ENCODE measurements at regions not wholly inside any gene's neighbourhood (a gene's known extent, or its start where the extent isn't known, plus 50 kb on each side); places are given as distances from the start of the nearest gene placed in this dataset.

DNA sequence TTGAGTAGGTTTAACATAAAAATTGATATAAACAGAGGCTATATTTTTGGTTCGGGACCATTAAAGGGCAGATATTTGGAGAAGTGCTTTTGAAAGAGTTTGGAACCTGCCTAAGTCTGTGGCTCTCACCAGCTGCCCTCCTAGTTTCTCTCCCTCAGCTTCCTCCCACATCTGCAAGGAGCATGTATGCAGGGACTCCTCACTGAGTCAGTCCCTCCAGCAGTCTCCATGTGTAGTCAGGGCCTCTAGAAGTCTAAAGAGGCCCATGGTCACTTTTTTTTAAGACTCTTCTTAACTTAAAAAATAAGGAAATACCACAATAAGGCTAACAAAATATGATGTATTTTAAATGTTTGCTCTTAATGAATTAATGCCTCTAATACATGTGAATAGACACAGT is 220.0 kb upstream of the TANK start:
- no peak overlapping the region for H3K27ac ChIP-seq (ENCODE audit: insufficient read depth in 1 of 2, low read depth in 1 of 2, low read length in 2 of 2, poor library complexity in 1 of 2, severe bottlenecking in 2 of 2)
- no peak overlapping the region for H3K4me3 ChIP-seq (ENCODE audit: control insufficient read depth in 1 of 7, extremely low read depth in 1 of 7, insufficient read depth in 4 of 7, low read depth in 2 of 7, low read length in 6 of 7)
- POLR2A ChIA-PET, result no interaction called here
- no peaks in the 10 kb centered on the region for H3K4me1 ChIP-seq (ENCODE audit: control extremely low read depth in 1 of 4, control insufficient read depth in 4 of 4, insufficient read depth in 4 of 4, low read length in 3 of 4)
- DNase-seq, result no peak
- no CpG with 5 or more reads among the region's 1 CpG for WGBS (ENCODE audit: insufficient coverage)
- H3K36me3 ChIP-seq (ENCODE audit: control insufficient read depth in 4 of 4, insufficient read depth in 4 of 4, low read length in 3 of 4), result no peaks in the 10 kb centered on the region
- H3K27me3 ChIP-seq (replicated peaks in 2 of 5; ENCODE audit: control insufficient read depth in 4 of 5, insufficient read depth in 5 of 5, low read length in 4 of 5), result no peaks in the 10 kb centered on the region
- no peaks in the 10 kb centered on the region for H3K9me3 ChIP-seq (ENCODE audit: control extremely low read depth in 1 of 5, control insufficient read depth in 4 of 5, insufficient read depth in 2 of 5, low read depth in 1 of 5, low read length in 4 of 5)
- CTCF ChIA-PET, result no interaction called here

GRCh38 chr2:160940699-160941098 is 219.5 kb upstream of the TANK start:
- 89% methylated on average over 1 of the region's 2 CpGs for WGBS (ENCODE audit: insufficient coverage)
- Histone ChIP-seq H3K36me3 (ENCODE audit: control insufficient read depth in 4 of 4, insufficient read depth in 4 of 4, low read length in 3 of 4) (no peaks in the 10 kb centered on the region), H3K4me3 (ENCODE audit: control insufficient read depth in 1 of 7, extremely low read depth in 1 of 7, insufficient read depth in 4 of 7, low read depth in 2 of 7, low read length in 6 of 7) (no peak overlapping the region), H3K9me3 (ENCODE audit: control extremely low read depth in 1 of 5, control insufficient read depth in 4 of 5, insufficient read depth in 2 of 5, low read depth in 1 of 5, low read length in 4 of 5) (no peaks in the 10 kb centered on the region), H3K27me3 (replicated peaks in 2 of 5; ENCODE audit: control insufficient read depth in 4 of 5, insufficient read depth in 5 of 5, low read length in 4 of 5) (no peaks in the 10 kb centered on the region), H3K27ac (ENCODE audit: insufficient read depth in 1 of 2, low read depth in 1 of 2, low read length in 2 of 2, poor library complexity in 1 of 2, severe bottlenecking in 2 of 2) (no peak overlapping the region), H3K4me1 (ENCODE audit: control extremely low read depth in 1 of 4, control insufficient read depth in 4 of 4, insufficient read depth in 4 of 4, low read length in 3 of 4) (no peaks in the 10 kb centered on the region)
- POLR2A ChIA-PET, result no interaction called here
- CTCF ChIA-PET, result no interaction called here
- DNase-seq, result no peak

DNA sequence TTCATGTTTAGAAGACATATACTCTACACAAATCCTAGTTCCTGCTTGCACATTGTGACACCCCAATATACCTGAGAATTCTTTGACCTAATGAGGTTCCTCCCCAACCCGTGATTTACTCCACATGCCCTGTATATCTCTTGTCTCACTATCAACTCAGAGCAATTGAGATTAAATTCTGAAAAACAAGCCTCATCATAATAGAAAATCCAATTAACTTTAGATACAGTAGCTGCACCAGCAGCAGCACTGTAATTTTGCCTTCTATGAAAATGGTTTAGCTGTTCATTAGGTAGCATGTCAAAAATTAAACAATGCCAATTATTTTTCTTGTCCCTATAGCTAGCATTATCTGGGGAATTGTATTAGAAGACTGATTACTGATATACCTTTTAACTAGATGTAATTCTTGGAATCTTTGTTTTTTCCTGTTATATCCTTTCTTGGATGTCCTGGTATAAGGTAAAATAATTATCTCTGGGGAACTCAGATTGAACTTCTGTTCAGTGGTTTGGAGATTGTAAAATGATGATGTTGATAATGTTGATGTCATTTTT is 218.9 kb upstream of the TANK start:
- 90% methylated on average over 1 of the region's 1 CpG for WGBS (ENCODE audit: insufficient coverage)
- H3K4me3 ChIP-seq (ENCODE audit: control insufficient read depth in 1 of 7, extremely low read depth in 1 of 7, insufficient read depth in 4 of 7, low read depth in 2 of 7, low read length in 6 of 7), result no peak overlapping the region
- no peaks in the 10 kb centered on the region for H3K27me3 ChIP-seq (replicated peaks in 2 of 5; ENCODE audit: control insufficient read depth in 4 of 5, insufficient read depth in 5 of 5, low read length in 4 of 5)
- ChIA-PET POLR2A (no interaction called here), CTCF (no interaction called here)
- no peaks in the 10 kb centered on the region for H3K36me3 ChIP-seq (ENCODE audit: control insufficient read depth in 4 of 4, insufficient read depth in 4 of 4, low read length in 3 of 4)
- DNase-seq, result no peak
- no peaks in the 10 kb centered on the region for H3K4me1 ChIP-seq (ENCODE audit: control extremely low read depth in 1 of 4, control insufficient read depth in 4 of 4, insufficient read depth in 4 of 4, low read length in 3 of 4)
- no peaks in the 10 kb centered on the region for H3K9me3 ChIP-seq (ENCODE audit: control extremely low read depth in 1 of 5, control insufficient read depth in 4 of 5, insufficient read depth in 2 of 5, low read depth in 1 of 5, low read length in 4 of 5)
- no peak overlapping the region for H3K27ac ChIP-seq (ENCODE audit: insufficient read depth in 1 of 2, low read depth in 1 of 2, low read length in 2 of 2, poor library complexity in 1 of 2, severe bottlenecking in 2 of 2)

GRCh38 chr2:160942476-160943142 is 217.6 kb upstream of the TANK start:
- 89% methylated on average over 8 of the region's 10 CpGs for WGBS (ENCODE audit: insufficient coverage)
- ChIA-PET CTCF (interaction anchor here (1.2 kb wide), 1 partner anchor 13 kb away, joined by 3 read pairs; no protein-coding TSS in a partner anchor), POLR2A (no interaction called here)
- H3K27me3 ChIP-seq (replicated peaks in 2 of 5; ENCODE audit: control insufficient read depth in 4 of 5, insufficient read depth in 5 of 5, low read length in 4 of 5), result no peaks in the 10 kb centered on the region
- H3K36me3 ChIP-seq (ENCODE audit: control insufficient read depth in 4 of 4, insufficient read depth in 4 of 4, low read length in 3 of 4), result no peaks in the 10 kb centered on the region
- DNase-seq, result no peak
- H3K27ac ChIP-seq (ENCODE audit: insufficient read depth in 1 of 2, low read depth in 1 of 2, low read length in 2 of 2, poor library complexity in 1 of 2, severe bottlenecking in 2 of 2), result no peak overlapping the region
- no peaks in the 10 kb centered on the region for H3K9me3 ChIP-seq (ENCODE audit: control extremely low read depth in 1 of 5, control insufficient read depth in 4 of 5, insufficient read depth in 2 of 5, low read depth in 1 of 5, low read length in 4 of 5)
- H3K4me1 ChIP-seq (ENCODE audit: control extremely low read depth in 1 of 4, control insufficient read depth in 4 of 4, insufficient read depth in 4 of 4, low read length in 3 of 4), result no peaks in the 10 kb centered on the region
- no peak overlapping the region for H3K4me3 ChIP-seq (ENCODE audit: control insufficient read depth in 1 of 7, extremely low read depth in 1 of 7, insufficient read depth in 4 of 7, low read depth in 2 of 7, low read length in 6 of 7)

- CTCF ChIA-PET, result interaction anchor here (1.2 kb wide), 1 partner anchor 13 kb away, joined by 3 read pairs; no protein-coding TSS in a partner anchor
- Histone ChIP-seq H3K9me3 (ENCODE audit: control extremely low read depth in 1 of 5, control insufficient read depth in 4 of 5, insufficient read depth in 2 of 5, low read depth in 1 of 5, low read length in 4 of 5) (no peaks in the 10 kb centered on the region), H3K4me1 (ENCODE audit: control extremely low read depth in 1 of 4, control insufficient read depth in 4 of 4, insufficient read depth in 4 of 4, low read length in 3 of 4) (no peaks in the 10 kb centered on the region), H3K36me3 (ENCODE audit: control insufficient read depth in 4 of 4, insufficient read depth in 4 of 4, low read length in 3 of 4) (no peaks in the 10 kb centered on the region), H3K4me3 (ENCODE audit: control insufficient read depth in 1 of 7, extremely low read depth in 1 of 7, insufficient read depth in 4 of 7, low read depth in 2 of 7, low read length in 6 of 7) (no peak overlapping the region), H3K27ac (ENCODE audit: insufficient read depth in 1 of 2, low read depth in 1 of 2, low read length in 2 of 2, poor library complexity in 1 of 2, severe bottlenecking in 2 of 2) (no peak overlapping the region), H3K27me3 (replicated peaks in 2 of 5; ENCODE audit: control insufficient read depth in 4 of 5, insufficient read depth in 5 of 5, low read length in 4 of 5) (no peaks in the 10 kb centered on the region)
- DNase-seq, result no peak
- 100% methylated on average over 2 of the region's 3 CpGs for WGBS (ENCODE audit: insufficient coverage)
- POLR2A ChIA-PET, result no interaction called here
These were observed 216.8 kb upstream of the TANK start for GRCh38 chr2:160943414-160943813.

- Histone ChIP-seq H3K4me1 (ENCODE audit: control extremely low read depth in 1 of 4, control insufficient read depth in 4 of 4, insufficient read depth in 4 of 4, low read length in 3 of 4) (peaks cover 0 to 7% (median 4%) of the 10 kb centered on the region in 4 experiments), H3K9me3 (ENCODE audit: control extremely low read depth in 1 of 5, control insufficient read depth in 4 of 5, insufficient read depth in 2 of 5, low read depth in 1 of 5, low read length in 4 of 5) (no peaks in the 10 kb centered on the region), H3K27me3 (replicated peaks in 2 of 5; ENCODE audit: control insufficient read depth in 4 of 5, insufficient read depth in 5 of 5, low read length in 4 of 5) (no peaks in the 10 kb centered on the region), H3K36me3 (ENCODE audit: control insufficient read depth in 4 of 4, insufficient read depth in 4 of 4, low read length in 3 of 4) (no peaks in the 10 kb centered on the region), H3K27ac (ENCODE audit: insufficient read depth in 1 of 2, low read depth in 1 of 2, low read length in 2 of 2, poor library complexity in 1 of 2, severe bottlenecking in 2 of 2) (no peak overlapping the region), H3K4me3 (ENCODE audit: control insufficient read depth in 1 of 7, extremely low read depth in 1 of 7, insufficient read depth in 4 of 7, low read depth in 2 of 7, low read length in 6 of 7) (no peak overlapping the region)
- POLR2A ChIA-PET, result interaction anchor here (0.5 kb wide), 1 partner anchor 1055 kb away, joined by 5 read pairs; no protein-coding TSS in a partner anchor
- CTCF ChIA-PET, result interaction anchor here (0.8 kb wide), 1 partner anchor 683 kb away, joined by 3 read pairs; no protein-coding TSS in a partner anchor
- 92% methylated on average over 10 of the region's 10 CpGs for WGBS (ENCODE audit: insufficient coverage)
- no peak for DNase-seq
These were observed 207.6 kb upstream of the TANK start for GRCh38 chr2:160952464-160953254.

DNA sequence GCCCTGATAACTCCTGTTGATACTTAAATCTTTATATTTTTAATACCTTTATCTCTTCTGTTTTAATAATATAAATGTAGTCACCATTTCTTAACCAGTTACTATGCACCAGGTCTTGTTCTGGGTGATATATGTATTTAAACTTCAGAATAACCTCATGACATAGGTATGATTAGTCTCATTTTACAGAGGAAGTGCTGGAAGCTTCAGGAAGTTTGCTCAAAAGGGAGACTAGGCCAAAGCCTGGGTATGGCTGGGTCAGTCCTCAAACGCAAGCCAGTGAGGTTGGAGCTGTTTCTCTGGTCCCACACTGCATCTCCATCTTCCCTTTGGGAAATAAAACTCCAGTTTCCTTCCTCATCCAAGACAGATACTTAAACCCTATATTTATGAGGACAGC is 204.7 kb upstream of the TANK start:
- Histone ChIP-seq H3K36me3 (ENCODE audit: control insufficient read depth in 4 of 4, insufficient read depth in 4 of 4, low read length in 3 of 4) (no peaks in the 10 kb centered on the region), H3K4me3 (ENCODE audit: control insufficient read depth in 1 of 7, extremely low read depth in 1 of 7, insufficient read depth in 4 of 7, low read depth in 2 of 7, low read length in 6 of 7) (no peak overlapping the region), H3K27ac (ENCODE audit: insufficient read depth in 1 of 2, low read depth in 1 of 2, low read length in 2 of 2, poor library complexity in 1 of 2, severe bottlenecking in 2 of 2) (no peak overlapping the region), H3K9me3 (ENCODE audit: control extremely low read depth in 1 of 5, control insufficient read depth in 4 of 5, insufficient read depth in 2 of 5, low read depth in 1 of 5, low read length in 4 of 5) (no peaks in the 10 kb centered on the region), H3K27me3 (replicated peaks in 2 of 5; ENCODE audit: control insufficient read depth in 4 of 5, insufficient read depth in 5 of 5, low read length in 4 of 5) (no peaks in the 10 kb centered on the region), H3K4me1 (ENCODE audit: control extremely low read depth in 1 of 4, control insufficient read depth in 4 of 4, insufficient read depth in 4 of 4, low read length in 3 of 4) (peaks cover 0 to 7% (median 4%) of the 10 kb centered on the region in 4 experiments)
- no peak for DNase-seq
- ChIA-PET CTCF (interaction anchor here (1.5 kb wide), 1 partner anchor 13 kb away, joined by 3 read pairs; no protein-coding TSS in a partner anchor), POLR2A (no interaction called here)
- 86% methylated on average over 1 of the region's 1 CpG for WGBS (ENCODE audit: insufficient coverage)

All from common myeloid progenitor, CD34-positive (primary cell).